ENCODE measurements at regions not wholly inside any gene's neighbourhood (a gene's known extent, or its start where the extent isn't known, plus 50 kb on each side); places are given as distances from the start of the nearest gene placed in this dataset.

DNA sequence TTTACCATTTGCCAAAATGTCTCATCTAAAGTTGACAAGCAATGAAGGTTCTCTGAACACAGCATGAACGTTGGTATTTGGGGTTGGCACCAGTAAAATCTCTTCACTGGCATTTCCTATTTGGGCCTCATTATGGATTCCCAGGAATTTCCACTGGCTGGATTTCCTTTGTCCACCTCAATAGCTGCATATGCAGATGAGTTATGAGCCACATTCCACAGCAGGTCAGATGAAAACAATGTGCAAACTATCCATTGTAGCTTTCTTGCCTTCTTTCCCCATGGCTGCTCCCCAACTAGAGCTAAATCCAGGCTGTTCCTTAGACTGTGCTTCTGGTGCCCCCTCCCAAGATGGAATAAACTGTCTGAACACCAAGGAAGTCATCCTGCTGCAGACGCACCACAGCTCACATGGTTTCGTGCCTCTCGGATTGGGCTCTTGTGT is 168.1 kb upstream of the FGGY start:
- no peaks in the 10 kb centered on the region for H3K36me3 ChIP-seq (ENCODE audit: insufficient read depth, low read length, poor library complexity, severe bottlenecking)
- H3K27me3 ChIP-seq (replicated peaks; ENCODE audit: insufficient read depth, low read depth, low read length, poor library complexity) = no peaks in the 10 kb centered on the region
- H3K9me3 ChIP-seq (ENCODE audit: low read depth, low read length, poor library complexity, severe bottlenecking) = no peaks in the 10 kb centered on the region
- H3K4me3 ChIP-seq (ENCODE audit: low read depth, low read length, poor library complexity, severe bottlenecking) = no peak overlapping the region
- DNase-seq (ENCODE audit: low spot score) = no peak
- peak overlapping the region; percentile 20 for H3K27ac ChIP-seq (ENCODE audit: low read depth, low read length, poor library complexity, severe bottlenecking)
- ChIA-PET POLR2A (ENCODE audit: low non-redundant PET) (interaction anchor here (0.6 kb wide), 1 partner anchor 431 kb away, joined by 3 read pairs; no protein-coding TSS in a partner anchor), CTCF (no interaction called here)
- TF ChIP-seq, protein P1, sequence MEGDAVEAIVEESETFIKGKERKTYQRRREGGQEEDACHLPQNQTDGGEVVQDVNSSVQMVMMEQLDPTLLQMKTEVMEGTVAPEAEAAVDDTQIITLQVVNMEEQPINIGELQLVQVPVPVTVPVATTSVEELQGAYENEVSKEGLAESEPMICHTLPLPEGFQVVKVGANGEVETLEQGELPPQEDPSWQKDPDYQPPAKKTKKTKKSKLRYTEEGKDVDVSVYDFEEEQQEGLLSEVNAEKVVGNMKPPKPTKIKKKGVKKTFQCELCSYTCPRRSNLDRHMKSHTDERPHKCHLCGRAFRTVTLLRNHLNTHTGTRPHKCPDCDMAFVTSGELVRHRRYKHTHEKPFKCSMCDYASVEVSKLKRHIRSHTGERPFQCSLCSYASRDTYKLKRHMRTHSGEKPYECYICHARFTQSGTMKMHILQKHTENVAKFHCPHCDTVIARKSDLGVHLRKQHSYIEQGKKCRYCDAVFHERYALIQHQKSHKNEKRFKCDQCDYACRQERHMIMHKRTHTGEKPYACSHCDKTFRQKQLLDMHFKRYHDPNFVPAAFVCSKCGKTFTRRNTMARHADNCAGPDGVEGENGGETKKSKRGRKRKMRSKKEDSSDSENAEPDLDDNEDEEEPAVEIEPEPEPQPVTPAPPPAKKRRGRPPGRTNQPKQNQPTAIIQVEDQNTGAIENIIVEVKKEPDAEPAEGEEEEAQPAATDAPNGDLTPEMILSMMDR (conservative IDR thresholded peaks at IDR 0.05; ENCODE audit: low read depth, low read length) = no peak
- TF ChIP-seq EZH2 (IDR thresholded peaks at IDR 0.05; ENCODE audit: borderline replicate concordance, low read depth, low read length, poor library complexity, severe bottlenecking) = no peak
- H3K4me1 ChIP-seq (ENCODE audit: insufficient read depth, low read length, poor library complexity, severe bottlenecking) = peaks cover 31% of the 10 kb centered on the region
- no TSS peak for BruUV-seq (replicated peaks)
- intact Hi-C loops (cut with micrococcal nuclease; ENCODE audit: unreplicated experiment) = loop anchor here (5.0 kb wide), 1 partner anchor 347 kb away; the partner anchor contains the start of gene JUN

DNA sequence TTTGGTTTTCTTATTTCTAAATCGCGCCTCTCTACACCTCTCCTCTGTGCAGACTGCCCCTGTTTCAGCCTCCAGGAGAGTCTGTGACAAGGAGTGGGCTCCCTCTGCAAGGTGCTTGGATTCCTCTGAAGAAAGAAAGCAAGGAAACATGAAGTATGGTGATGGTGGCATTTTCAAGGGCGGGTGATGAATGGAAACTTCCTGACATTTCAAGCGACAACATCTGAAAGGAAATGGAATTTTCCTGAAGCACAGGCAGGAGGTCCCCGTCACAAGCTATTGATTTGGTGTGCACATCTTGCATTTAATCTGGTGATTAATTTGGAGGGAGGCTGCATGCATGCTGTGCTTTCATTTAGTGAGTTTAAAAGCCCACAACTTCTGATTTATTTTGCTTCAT is 164.6 kb upstream of the FGGY start:
- POLR2A ChIA-PET (ENCODE audit: low non-redundant PET) = interaction anchor here (0.9 kb wide), 1 partner anchor 10 kb away, joined by 3 read pairs; no protein-coding TSS in a partner anchor
- CTCF ChIA-PET = no interaction called here

DNA sequence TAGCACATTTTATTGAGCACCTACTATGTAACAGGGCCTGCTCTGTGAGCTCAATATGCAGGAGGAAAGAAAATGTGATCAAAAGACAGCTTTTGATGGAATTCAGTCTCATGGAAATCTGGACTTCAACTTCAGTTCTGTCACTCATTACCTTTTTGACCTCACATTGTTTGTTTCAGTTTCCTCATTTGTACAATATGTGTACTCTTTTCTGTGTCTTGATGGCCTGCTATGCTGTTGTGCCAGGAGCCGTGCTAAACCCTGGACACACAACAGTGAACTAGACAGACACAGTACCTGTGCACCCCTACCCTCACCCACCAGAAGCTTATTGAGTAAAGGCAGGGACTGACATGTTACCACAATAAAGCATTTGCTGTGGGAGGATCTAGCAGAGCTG is 162.9 kb upstream of the FGGY start:
- H3K27me3 ChIP-seq (replicated peaks; ENCODE audit: insufficient read depth, low read depth, low read length, poor library complexity) = no peaks in the 10 kb centered on the region
- BruUV-seq (replicated peaks) = no TSS peak
- H3K4me3 ChIP-seq (ENCODE audit: low read depth, low read length, poor library complexity, severe bottlenecking) = no peak overlapping the region
- H3K27ac ChIP-seq (ENCODE audit: low read depth, low read length, poor library complexity, severe bottlenecking) = no peak overlapping the region
- intact Hi-C loops (cut with micrococcal nuclease; ENCODE audit: unreplicated experiment) = loop anchor here (5.0 kb wide), 1 partner anchor 62 kb away; no protein-coding TSS in a partner anchor
- H3K4me1 ChIP-seq (ENCODE audit: insufficient read depth, low read length, poor library complexity, severe bottlenecking) = peaks cover 25% of the 10 kb centered on the region
- no peak for TF ChIP-seq EZH2 (IDR thresholded peaks at IDR 0.05; ENCODE audit: borderline replicate concordance, low read depth, low read length, poor library complexity, severe bottlenecking)
- TF ChIP-seq, protein P1 (conservative IDR thresholded peaks at IDR 0.05; ENCODE audit: low read depth, low read length) = no peak
- DNase-seq (ENCODE audit: low spot score) = no peak
- CTCF ChIA-PET = no interaction called here
- H3K36me3 ChIP-seq (ENCODE audit: insufficient read depth, low read length, poor library complexity, severe bottlenecking) = no peaks in the 10 kb centered on the region
- no peaks in the 10 kb centered on the region for H3K9me3 ChIP-seq (ENCODE audit: low read depth, low read length, poor library complexity, severe bottlenecking)
- POLR2A ChIA-PET (ENCODE audit: low non-redundant PET) = no interaction called here

More for the DNA sequence above, 164.6 kb upstream of the FGGY start:
- BruUV-seq (replicated peaks) = no TSS peak
- intact Hi-C loops (cut with micrococcal nuclease; ENCODE audit: unreplicated experiment) = loop anchor here (5.0 kb wide), 1 partner anchor 60 kb away; no protein-coding TSS in a partner anchor
- TF ChIP-seq EZH2 (IDR thresholded peaks at IDR 0.05; ENCODE audit: borderline replicate concordance, low read depth, low read length, poor library complexity, severe bottlenecking) = no peak
- TF ChIP-seq, protein P1 (conservative IDR thresholded peaks at IDR 0.05; ENCODE audit: low read depth, low read length) = no peak
- H3K9me3 ChIP-seq (ENCODE audit: low read depth, low read length, poor library complexity, severe bottlenecking) = no peaks in the 10 kb centered on the region
- H3K36me3 ChIP-seq (ENCODE audit: insufficient read depth, low read length, poor library complexity, severe bottlenecking) = no peaks in the 10 kb centered on the region
- peaks cover 39% of the 10 kb centered on the region for H3K4me1 ChIP-seq (ENCODE audit: insufficient read depth, low read length, poor library complexity, severe bottlenecking)
- no peaks in the 10 kb centered on the region for H3K27me3 ChIP-seq (replicated peaks; ENCODE audit: insufficient read depth, low read depth, low read length, poor library complexity)
- peak; percentile 87 for DNase-seq (ENCODE audit: low spot score)
- H3K27ac ChIP-seq (ENCODE audit: low read depth, low read length, poor library complexity, severe bottlenecking) = no peak overlapping the region
- H3K4me3 ChIP-seq (ENCODE audit: low read depth, low read length, poor library complexity, severe bottlenecking) = no peak overlapping the region

Data from A673 (cell line).